GM19025 (cell line): ENCODE measurements at regions not wholly inside any gene's neighbourhood (a gene's known extent, or its start where the extent isn't known, plus 50 kb on each side); places are given as distances from the start of the nearest gene placed in this dataset.
"Not testable (repeated sequence)": the region's sequence is repeated elsewhere in the genome, so short reads cannot be mapped to it uniquely, and the experiment has no call there.

Source experiments
- ATAC-seq: cut with Tn5 transposase; IDR thresholded peaks from one replicate; pipeline ENCODE4 v1.9.1; 2021; ENCODE audit warnings: mild to moderate bottlenecking, low read depth, moderate library complexity; ENCODE audit not compliant: unreplicated experiment

DNA sequence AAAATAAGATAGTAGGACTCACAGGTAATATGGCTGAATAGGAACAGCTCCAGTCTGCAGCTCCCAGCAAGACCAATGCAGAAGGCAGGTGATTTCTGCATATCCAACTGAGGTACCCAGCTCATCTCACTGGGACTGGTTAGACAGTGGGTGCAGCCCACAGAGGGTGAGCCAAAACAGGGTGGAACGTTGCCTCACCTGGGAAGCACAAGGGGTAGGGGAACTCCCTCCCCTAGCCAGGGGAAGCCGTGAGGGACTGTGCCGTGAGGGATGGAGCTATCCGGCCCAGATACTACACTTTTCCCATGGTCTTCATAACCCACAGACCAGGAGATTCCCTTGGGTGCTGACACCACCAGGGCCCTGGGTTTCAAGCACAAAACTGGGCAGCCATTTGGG is 114.8 kb upstream of the GNAI1 start:
- ATAC-seq = not testable (repeated sequence)

DNA sequence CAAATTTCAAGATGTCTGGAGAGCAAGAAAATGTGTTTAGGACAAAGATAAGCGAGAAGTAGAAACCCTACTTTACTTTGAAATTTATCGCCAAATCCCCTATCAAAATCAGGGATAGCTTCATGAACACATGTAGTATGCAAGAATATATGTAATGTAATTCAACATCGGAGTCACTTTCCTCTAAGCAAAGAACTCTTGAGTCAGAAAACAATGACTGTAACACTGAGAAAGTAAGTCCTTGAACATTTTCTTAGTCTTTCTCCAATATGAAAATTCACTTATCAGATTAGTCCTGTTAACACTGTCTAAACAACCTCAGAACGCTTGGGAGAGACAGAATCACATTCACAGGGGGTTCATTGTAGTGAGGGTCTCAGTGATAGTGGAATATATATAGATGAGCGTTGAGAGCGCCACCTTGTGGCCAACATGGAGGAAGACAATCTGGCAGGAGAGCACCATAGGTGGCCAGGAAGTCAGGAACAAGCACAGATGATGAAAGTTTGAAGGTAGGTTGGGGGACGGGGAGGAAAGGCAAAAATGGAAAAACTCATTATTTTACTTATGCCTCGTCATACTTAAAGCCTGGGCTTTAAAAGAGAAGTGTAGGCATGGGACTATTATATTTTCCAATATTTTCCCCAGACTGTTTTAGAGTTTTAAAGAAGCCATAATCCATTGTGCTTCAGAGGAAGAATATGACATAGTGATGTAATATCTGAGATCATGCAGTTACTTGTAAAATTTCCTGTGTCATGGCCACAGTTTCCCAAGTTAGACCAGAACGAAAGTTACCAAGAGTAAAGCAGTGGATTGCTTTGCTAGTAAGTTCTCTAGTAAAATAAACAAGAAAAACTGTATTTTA is 115.5 kb upstream of the GNAI1 start:
- peak; percentile 91 for ATAC-seq

DNA sequence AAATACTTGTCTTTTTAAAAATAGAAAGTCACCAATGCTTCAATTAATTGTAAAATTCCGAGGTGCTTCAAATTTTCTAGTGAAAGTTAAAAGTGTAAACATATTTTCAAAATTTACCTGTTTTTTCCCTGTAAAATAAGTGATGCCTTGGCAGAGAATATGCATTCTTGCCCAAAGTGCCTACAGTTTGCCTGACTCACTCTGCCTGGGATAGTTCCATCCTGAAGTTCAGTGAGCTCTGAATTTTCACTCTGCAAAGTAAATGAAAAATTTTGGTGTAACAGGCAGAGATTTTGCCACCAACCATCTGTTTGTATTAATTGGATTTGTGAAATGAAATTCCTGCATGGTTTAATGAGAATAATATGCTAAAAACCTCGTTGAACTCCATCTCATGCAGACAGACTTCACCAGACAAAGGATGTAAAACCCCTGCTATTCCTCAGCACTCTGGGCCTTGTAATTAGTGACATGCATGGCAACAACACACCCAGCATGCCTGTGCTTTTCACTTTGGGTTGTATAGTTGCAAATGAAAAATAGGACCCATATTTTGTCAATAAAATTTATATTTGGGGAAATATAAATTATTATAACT is 117.4 kb upstream of the GNAI1 start:
- no peak for ATAC-seq

DNA sequence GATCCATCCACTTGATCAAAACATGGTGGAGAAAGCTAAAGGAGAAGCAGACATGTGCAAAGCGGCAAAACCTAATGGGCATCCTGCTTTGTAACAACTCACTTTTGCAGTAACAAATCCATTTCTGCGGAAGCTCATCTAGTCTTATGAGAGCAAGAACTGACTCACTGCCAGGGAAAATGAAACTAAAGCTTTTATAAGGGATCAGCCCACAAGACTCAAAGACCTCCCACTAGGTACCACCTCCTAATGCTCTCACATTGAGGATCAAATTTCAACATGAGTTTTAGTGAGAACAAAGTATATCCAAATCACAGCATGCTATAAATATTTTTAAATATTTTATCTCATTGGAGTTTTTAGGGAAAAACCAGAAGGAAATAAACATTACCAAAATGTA is 120.1 kb upstream of the GNAI1 start:
- no peak for ATAC-seq

DNA sequence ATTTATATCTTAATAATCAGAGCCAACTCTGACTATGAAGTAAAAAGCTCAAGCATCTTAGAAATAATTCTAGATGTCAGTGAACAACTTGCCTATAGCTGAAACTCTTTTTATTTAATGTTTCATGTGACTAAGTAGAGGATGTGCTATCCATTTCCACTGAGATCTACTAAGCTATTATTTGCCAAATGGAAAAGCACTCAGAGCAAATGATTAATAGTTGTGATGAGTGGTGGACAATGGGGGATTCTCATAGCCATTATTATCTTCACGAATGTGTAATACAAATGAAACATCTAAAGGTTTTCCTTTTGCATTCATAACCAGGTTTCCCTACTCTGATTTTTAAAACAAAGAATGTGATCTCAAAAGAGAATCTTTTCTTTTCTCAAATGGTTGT is 126.6 kb upstream of the GNAI1 start:
- no peak for ATAC-seq

DNA sequence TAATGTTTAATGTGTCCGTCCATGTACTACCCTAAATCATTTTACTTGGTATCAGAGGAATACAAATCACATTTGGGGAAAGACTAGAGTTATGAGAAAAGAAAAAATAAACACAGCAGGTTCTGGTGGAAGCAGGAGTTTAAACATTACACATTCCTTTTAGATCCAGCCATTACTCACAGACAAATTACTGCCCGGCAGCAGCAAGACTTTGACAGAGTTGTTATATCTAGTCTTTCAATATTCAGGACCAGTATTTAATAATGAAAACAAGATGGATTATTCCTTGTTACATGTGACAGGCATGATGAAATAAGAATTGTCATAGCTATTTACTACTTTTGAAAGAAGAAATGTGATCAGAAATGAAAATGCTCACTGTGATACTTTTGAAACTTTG is 131.8 kb upstream of the GNAI1 start:
- no peak for ATAC-seq

DNA sequence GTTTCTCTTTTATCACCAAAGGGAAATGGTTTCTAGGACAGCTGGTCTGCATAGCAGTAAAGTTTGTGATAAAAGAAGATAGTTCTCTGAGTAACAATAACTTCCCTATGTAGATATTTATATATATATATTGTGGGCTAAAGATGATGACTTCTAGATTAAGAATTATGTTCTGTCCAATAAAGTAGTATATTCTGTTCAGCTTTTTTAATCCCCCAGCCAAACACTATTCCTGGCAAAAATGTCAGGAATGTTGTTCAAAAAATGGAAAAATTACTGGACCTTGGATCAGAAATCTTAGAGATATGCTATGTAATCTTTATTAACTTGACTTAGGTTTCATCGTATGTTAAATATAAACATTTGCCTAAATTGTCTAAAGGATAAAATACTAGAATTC is 136.3 kb upstream of the GNAI1 start:
- no peak for ATAC-seq

- ATAC-seq = no peak
These were observed 137.3 kb upstream of the GNAI1 start for GRCh38 chr7:79997345-79997744.

GRCh38 chr7:79995741-79996140 is 138.9 kb upstream of the GNAI1 start:
- not testable (repeated sequence) for ATAC-seq

- ATAC-seq = no peak
These were observed 146.0 kb upstream of the GNAI1 start for GRCh38 chr7:79988653-79989052.

- ATAC-seq = no peak
These were observed 150.4 kb upstream of the GNAI1 start for GRCh38 chr7:79984210-79984609.

DNA sequence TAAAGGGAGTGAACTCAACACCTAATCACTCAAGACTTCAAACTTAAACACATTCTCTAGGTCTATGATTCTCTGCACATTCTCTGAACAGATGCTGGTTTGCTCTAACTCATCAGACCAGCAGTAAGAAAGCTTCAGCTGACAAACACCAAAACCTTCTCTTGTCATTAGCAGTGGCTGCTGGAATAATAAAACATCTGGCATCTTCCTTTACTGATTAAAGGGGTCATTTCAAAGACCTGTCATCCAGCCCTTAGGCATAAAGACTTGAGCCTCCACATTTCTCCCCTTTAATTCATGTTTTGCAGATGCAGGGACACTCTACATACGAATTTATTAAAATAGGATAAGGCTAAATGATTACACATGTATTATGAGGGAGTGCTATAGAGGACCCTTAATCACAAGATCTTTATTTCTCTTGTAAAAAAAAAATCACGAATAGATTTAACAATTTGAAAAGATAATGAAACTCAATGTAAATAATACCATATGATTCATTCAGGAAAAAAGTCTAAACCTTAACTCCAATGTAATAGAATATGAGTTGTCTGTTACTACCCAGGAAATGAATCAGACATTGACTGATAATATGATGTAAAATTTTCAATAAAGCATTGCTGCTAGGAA is 152.4 kb upstream of the GNAI1 start:
- no peak for ATAC-seq

GRCh38 chr7:79980376-79980775 is 154.3 kb upstream of the GNAI1 start:
- ATAC-seq = no peak

DNA sequence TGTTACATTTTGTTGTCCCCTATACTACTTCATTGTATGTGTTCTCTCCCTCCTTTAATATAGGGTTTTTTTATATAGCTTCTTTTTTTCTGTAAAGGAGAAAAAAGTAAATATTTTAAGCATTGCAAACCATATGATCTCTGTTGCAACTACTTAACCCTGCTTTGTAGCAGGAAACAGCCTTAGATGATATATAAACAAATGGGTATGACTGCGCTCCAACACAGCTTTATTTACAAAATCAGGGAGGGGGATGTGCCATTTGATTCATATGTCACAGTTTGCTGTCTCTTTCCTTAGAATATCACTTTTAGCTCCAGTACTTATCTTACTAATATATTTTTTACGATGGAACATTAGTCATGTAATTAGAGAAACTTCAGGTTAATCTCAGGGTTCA is 155.2 kb upstream of the GNAI1 start:
- ATAC-seq = no peak

- ATAC-seq = no peak
These were observed 157.2 kb upstream of the GNAI1 start for GRCh38 chr7:79977481-79977880.

- not testable (repeated sequence) for ATAC-seq
These were observed 158.0 kb upstream of the GNAI1 start for GRCh38 chr7:79976711-79977020.

DNA sequence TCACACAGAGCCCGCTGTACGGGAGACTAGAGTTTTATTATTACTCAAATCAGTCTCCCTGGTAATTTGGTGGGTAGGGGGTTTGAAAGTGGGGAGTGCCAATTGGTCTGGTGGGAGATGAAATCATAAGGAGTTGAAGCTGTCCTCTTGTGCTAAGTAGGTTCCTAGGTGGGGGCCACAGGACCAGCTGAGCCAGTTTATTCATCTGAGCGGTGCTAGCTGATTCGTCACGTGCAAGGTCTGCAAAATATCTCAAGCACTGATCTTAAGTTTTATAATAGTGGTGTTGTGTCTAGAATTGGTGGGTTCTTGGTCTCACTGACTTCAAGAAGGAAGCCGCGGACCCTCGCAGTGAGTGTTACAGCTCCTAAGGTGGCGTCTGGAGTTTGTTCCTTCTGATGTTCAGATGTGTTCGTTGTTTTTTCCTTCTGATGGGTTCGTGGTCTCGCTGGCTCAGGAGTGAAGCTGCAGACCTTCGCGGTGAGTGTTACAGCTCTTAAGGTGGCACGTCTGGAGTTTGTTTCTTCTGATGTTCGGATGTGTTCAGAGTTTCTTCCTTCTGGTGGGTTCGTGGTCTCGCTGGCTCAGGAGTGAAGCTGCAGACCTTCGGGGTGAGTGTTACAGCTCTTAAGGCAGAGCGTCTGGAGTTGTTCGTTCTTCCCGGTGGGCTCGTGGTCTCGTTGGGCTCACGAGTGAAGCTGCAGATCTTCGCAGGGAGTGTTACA is 158.5 kb upstream of the GNAI1 start:
- ATAC-seq = not testable (repeated sequence)

DNA sequence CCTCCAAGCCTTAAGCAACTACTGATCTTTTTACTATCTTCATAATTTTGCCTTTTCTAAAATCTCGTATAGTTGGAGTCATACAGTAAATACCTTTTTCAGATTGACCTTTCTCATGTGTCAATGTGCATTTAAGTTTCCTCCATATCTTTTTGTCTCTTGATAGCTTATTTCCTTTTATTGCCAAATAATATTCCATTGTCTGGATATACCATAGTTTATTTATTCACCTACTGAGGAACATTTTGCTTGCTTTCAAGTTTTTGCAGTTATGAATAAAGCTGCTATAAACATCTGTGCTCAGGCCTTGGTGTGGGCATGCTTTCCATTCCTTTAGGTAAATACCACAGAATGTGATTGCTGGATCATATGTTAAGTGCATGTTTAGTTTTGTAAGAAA is 161.2 kb upstream of the GNAI1 start:
- no peak for ATAC-seq

- ATAC-seq = no peak
These were observed 163.6 kb upstream of the GNAI1 start for GRCh38 chr7:79971058-79971457.

DNA sequence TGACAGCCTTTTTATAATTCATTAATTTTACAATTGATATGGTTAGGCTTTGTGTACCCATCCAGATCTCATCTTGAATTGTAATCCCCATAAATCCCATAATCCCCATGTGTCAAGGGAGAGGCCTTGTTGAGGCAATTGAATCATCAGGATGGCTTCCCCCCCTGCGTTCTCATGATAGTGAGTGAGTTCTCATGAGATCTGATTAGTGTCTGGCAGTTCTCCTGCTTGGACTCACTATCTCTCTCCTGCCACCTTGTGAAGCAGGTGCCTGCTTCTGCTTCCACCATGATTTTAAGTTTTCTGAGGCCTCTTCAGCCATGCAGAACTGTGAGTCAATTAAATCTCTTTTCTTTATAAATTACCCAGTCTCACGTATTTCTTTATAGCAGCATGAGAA is 165.7 kb upstream of the GNAI1 start:
- ATAC-seq = no peak

DNA sequence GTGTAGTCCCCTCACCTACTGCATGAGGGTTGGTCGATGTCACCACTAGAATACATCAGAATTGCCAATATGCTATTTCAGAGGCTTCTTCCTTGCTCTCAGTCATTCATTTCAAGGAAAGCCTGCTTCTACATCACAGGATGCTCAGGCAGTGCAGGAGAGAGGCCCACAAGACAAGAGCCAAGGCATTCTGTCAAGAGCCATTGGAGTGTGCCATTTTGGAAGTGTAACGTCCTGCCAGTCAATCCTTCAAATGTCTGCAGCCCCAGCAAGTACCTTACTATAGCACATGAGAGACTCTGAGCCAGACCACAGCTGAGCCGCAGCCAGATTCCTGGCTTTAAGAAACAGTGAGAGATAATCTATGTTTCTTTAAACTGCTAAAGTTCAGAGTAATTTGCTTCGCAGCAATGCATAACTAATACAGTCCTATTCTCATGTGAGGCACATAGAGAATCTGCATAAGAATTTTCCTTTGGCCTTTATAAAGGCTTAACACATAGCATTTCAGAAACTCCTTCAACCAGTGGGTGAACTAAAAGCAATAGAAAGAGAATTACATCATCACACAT is 166.5 kb upstream of the GNAI1 start:
- ATAC-seq = no peak
